ENCODE measurements at regions not wholly inside any gene's neighbourhood (a gene's known extent, or its start where the extent isn't known, plus 50 kb on each side); places are given as distances from the start of the nearest gene placed in this dataset.

- DNase-seq (ENCODE audit: low read depth, low spot score) (no peak), FAIRE-seq (no peak)
- Histone ChIP-seq H3K9ac (ENCODE audit: control insufficient read depth, extremely low read depth, insufficient read depth, low read length) (no peak overlapping the region), H4K20me1 (ENCODE audit: control insufficient read depth, extremely low read depth, insufficient read depth, low read length) (no peaks in the 10 kb centered on the region), H3K36me3 (ENCODE audit: control insufficient read depth in 2 of 2, extremely low read depth in 1 of 2, insufficient read depth in 2 of 2, low read length in 2 of 2) (no peaks in the 10 kb centered on the region), H3K27ac (ENCODE audit: control insufficient read depth, insufficient read depth, low read length) (no peak overlapping the region), H3K79me2 (ENCODE audit: control insufficient read depth, insufficient read depth, low read length) (no peaks in the 10 kb centered on the region), H3K9me3 (ENCODE audit: control insufficient read depth, low read depth, low read length) (no peaks in the 10 kb centered on the region), H3K27me3 (ENCODE audit: control insufficient read depth, extremely low read depth, insufficient read depth, low read length) (peaks cover 7% of the 10 kb centered on the region), H3K4me1 (ENCODE audit: control insufficient read depth, extremely low read depth, insufficient read depth, low read length) (no peaks in the 10 kb centered on the region), H3K4me3 (ENCODE audit: control insufficient read depth in 2 of 3, extremely low read depth in 1 of 3, insufficient read depth in 2 of 3, low read depth in 1 of 3, low read length in 3 of 3) (no peak overlapping the region), H2AFZ (ENCODE audit: control insufficient read depth, low read length) (no peak overlapping the region), H3K9me1 (ENCODE audit: control insufficient read depth, extremely low read depth, insufficient read depth, low read length) (no peaks in the 10 kb centered on the region), H3K4me2 (ENCODE audit: control insufficient read depth, extremely low read depth, insufficient read depth, low read depth, low read length) (no peak overlapping the region)
- dilution Hi-C loops (cut with MboI; ENCODE audit: extremely low pct_ligation_motif_present, low sequenced_read_pairs): no loop called here
- no peak for TF ChIP-seq EZH2 (IDR thresholded peaks at IDR 0.05; ENCODE audit: low read length)
- TF ChIP-seq, protein P1, sequence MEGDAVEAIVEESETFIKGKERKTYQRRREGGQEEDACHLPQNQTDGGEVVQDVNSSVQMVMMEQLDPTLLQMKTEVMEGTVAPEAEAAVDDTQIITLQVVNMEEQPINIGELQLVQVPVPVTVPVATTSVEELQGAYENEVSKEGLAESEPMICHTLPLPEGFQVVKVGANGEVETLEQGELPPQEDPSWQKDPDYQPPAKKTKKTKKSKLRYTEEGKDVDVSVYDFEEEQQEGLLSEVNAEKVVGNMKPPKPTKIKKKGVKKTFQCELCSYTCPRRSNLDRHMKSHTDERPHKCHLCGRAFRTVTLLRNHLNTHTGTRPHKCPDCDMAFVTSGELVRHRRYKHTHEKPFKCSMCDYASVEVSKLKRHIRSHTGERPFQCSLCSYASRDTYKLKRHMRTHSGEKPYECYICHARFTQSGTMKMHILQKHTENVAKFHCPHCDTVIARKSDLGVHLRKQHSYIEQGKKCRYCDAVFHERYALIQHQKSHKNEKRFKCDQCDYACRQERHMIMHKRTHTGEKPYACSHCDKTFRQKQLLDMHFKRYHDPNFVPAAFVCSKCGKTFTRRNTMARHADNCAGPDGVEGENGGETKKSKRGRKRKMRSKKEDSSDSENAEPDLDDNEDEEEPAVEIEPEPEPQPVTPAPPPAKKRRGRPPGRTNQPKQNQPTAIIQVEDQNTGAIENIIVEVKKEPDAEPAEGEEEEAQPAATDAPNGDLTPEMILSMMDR (optimal IDR thresholded peaks at IDR 0.05 in 1 of 3, IDR thresholded peaks at IDR 0.05 in 1 of 3, conservative IDR thresholded peaks at IDR 0.05 in 1 of 3; ENCODE audit: extremely low read depth in 1 of 3, insufficient read depth in 2 of 3, low read length in 3 of 3): no peak
Measured at GRCh38 chr6:142644866-142645265, 300.1 kb downstream of the HIVEP2 start.

GRCh38 chr6:142645663-142646062 lies 299.3 kb downstream of the HIVEP2 start:
- Histone ChIP-seq H3K4me2 (ENCODE audit: control insufficient read depth, extremely low read depth, insufficient read depth, low read depth, low read length) (no peak overlapping the region), H3K36me3 (ENCODE audit: control insufficient read depth in 2 of 2, extremely low read depth in 1 of 2, insufficient read depth in 2 of 2, low read length in 2 of 2) (no peaks in the 10 kb centered on the region), H3K4me1 (ENCODE audit: control insufficient read depth, extremely low read depth, insufficient read depth, low read length) (no peaks in the 10 kb centered on the region), H3K9me3 (ENCODE audit: control insufficient read depth, low read depth, low read length) (no peaks in the 10 kb centered on the region), H3K79me2 (ENCODE audit: control insufficient read depth, insufficient read depth, low read length) (no peaks in the 10 kb centered on the region), H3K9ac (ENCODE audit: control insufficient read depth, extremely low read depth, insufficient read depth, low read length) (no peak overlapping the region), H3K4me3 (ENCODE audit: control insufficient read depth in 2 of 3, extremely low read depth in 1 of 3, insufficient read depth in 2 of 3, low read depth in 1 of 3, low read length in 3 of 3) (no peak overlapping the region), H3K9me1 (ENCODE audit: control insufficient read depth, extremely low read depth, insufficient read depth, low read length) (no peaks in the 10 kb centered on the region), H2AFZ (ENCODE audit: control insufficient read depth, low read length) (no peak overlapping the region), H3K27me3 (ENCODE audit: control insufficient read depth, extremely low read depth, insufficient read depth, low read length) (peaks cover 7% of the 10 kb centered on the region), H3K27ac (ENCODE audit: control insufficient read depth, insufficient read depth, low read length) (no peak overlapping the region), H4K20me1 (ENCODE audit: control insufficient read depth, extremely low read depth, insufficient read depth, low read length) (no peaks in the 10 kb centered on the region)
- DNase-seq (ENCODE audit: low read depth, low spot score): no peak
- no peak for FAIRE-seq
- dilution Hi-C loops (cut with MboI; ENCODE audit: extremely low pct_ligation_motif_present, low sequenced_read_pairs): no loop called here
- TF ChIP-seq, protein P1 (optimal IDR thresholded peaks at IDR 0.05 in 1 of 3, IDR thresholded peaks at IDR 0.05 in 1 of 3, conservative IDR thresholded peaks at IDR 0.05 in 1 of 3; ENCODE audit: extremely low read depth in 1 of 3, insufficient read depth in 2 of 3, low read length in 3 of 3): no peak
- no peak for TF ChIP-seq EZH2 (IDR thresholded peaks at IDR 0.05; ENCODE audit: low read length)
